ENCODE measurements at regions not wholly inside any gene's neighbourhood (a gene's known extent, or its start where the extent isn't known, plus 50 kb on each side); places are given as distances from the start of the nearest gene placed in this dataset.

- TF ChIP-seq, protein P1, sequence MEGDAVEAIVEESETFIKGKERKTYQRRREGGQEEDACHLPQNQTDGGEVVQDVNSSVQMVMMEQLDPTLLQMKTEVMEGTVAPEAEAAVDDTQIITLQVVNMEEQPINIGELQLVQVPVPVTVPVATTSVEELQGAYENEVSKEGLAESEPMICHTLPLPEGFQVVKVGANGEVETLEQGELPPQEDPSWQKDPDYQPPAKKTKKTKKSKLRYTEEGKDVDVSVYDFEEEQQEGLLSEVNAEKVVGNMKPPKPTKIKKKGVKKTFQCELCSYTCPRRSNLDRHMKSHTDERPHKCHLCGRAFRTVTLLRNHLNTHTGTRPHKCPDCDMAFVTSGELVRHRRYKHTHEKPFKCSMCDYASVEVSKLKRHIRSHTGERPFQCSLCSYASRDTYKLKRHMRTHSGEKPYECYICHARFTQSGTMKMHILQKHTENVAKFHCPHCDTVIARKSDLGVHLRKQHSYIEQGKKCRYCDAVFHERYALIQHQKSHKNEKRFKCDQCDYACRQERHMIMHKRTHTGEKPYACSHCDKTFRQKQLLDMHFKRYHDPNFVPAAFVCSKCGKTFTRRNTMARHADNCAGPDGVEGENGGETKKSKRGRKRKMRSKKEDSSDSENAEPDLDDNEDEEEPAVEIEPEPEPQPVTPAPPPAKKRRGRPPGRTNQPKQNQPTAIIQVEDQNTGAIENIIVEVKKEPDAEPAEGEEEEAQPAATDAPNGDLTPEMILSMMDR (IDR thresholded peaks at IDR 0.05; ENCODE audit: insufficient read depth, low read length) = no peak
- H3K4me3 ChIP-seq (ENCODE audit: low read depth, low read length) = no peak overlapping the region
- DNase-seq (ENCODE audit: low read depth) = no peak
Measured at GRCh38 chr17:13076905-13077304, 59.1 kb upstream of the ELAC2 start.

DNA sequence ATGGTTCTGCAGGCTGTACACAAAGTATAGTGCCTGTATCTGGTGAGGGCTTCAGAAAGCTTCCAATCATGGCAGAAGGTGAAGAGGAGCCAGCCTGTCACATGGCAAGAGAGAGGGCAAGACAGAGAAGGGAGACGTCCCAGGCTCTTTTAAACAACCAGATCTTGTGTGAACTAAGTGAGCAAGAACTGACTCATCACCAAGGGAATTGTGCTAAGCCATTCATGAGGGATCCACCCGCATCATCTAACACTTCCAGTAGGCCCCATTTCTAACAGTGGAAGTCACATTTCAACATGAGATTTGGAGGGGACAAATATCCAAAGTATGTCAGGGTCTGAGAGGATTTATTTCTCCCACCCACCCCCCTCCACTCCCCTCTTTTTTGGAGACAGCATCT is 56.2 kb upstream of the ELAC2 start:
- H3K4me3 ChIP-seq (ENCODE audit: low read depth, low read length) = no peak overlapping the region
- DNase-seq (ENCODE audit: low read depth) = peak; percentile 77
- TF ChIP-seq, protein P1 (IDR thresholded peaks at IDR 0.05; ENCODE audit: insufficient read depth, low read length) = no peak

- TF ChIP-seq, protein P1 (IDR thresholded peaks at IDR 0.05; ENCODE audit: insufficient read depth, low read length) = no peak
- H3K4me3 ChIP-seq (ENCODE audit: low read depth, low read length) = no peak overlapping the region
- DNase-seq (ENCODE audit: low read depth) = no peak
Measured at GRCh38 chr17:13073018-13073417, 55.2 kb upstream of the ELAC2 start.

DNA sequence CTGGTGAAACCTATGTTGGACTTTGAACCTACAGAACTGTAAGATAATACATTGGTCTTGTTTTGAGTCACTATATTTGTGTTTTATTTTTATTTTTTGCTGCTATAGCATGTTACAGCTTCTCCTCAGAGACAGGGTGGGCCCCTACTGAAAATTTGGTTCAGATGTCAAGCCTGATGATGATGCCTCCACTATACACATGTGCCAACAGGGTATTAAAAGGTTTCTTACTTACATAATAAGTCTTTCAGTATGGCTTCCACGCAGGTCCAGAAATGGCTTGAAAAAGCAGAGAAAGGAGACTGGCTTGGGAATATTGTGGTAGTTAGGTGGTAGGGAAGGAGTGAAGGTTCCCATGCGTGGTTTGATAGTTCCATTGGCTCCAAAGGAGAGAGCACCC is 52.9 kb upstream of the ELAC2 start:
- H3K4me3 ChIP-seq (ENCODE audit: low read depth, low read length) = no peak overlapping the region
- no peak for DNase-seq (ENCODE audit: low read depth)
- TF ChIP-seq, protein P1 (IDR thresholded peaks at IDR 0.05; ENCODE audit: insufficient read depth, low read length) = no peak

DNA sequence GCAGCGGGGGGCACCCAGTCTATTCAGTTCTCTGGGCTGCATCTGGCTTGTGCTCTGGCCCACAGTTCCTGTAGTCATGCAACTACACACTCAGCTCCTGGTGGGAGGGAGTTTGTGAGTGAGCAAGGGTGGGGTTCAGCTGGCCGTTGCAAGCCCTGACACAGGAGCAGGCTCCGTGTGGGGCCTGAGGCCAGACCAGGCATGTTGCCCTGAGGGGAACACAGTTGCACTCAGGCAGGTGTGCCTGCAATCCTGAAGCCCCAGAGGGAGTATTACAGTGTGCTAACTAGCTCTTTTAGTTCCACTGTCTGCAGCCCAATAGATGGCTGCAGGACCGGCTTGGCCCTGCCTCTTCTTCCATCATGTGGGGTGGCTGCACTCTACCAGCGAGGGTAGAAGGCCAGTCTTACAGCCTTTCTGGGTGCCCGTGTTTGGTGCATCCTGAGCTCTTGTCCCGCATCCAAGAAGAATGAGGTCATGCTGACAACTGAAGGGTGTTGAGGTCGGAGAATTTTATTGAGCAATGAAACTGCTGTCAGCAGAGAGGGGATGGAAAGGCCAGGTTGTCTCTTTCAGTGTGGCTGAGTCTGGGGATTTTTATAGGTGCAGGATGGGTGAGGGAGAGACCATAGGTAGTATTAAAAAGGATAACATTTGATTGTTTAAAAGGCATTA is 49.9 kb upstream of the ELAC2 start:
- H3K4me3 ChIP-seq (ENCODE audit: low read depth, low read length) = no peak overlapping the region
- TF ChIP-seq, protein P1 (IDR thresholded peaks at IDR 0.05; ENCODE audit: insufficient read depth, low read length) = no peak
- DNase-seq (ENCODE audit: low read depth) = no peak
